GM06990 (cell line): ENCODE measurements at regions not wholly inside any gene's neighbourhood (a gene's known extent, or its start where the extent isn't known, plus 50 kb on each side); places are given as distances from the start of the nearest gene placed in this dataset.

ENCODE experiments used
- DNase-seq: peaks from one replicate; pipeline ENCODE4 v3.0.0-alpha.2; 2011; ENCODE audit not compliant: insufficient read length; ENCODE audit errors: extremely low read depth
- H3K27me3 ChIP-seq: replicated peaks from 2 replicates; pipeline ENCODE4 v1.6.0; 2011; ENCODE audit warnings: low read length; ENCODE audit not compliant: control insufficient read depth, insufficient read depth
- H3K36me3 ChIP-seq: 2 replicates; pipeline ENCODE4 v1.5.1; 2011; ENCODE audit warnings: low read length; ENCODE audit not compliant: control insufficient read depth, insufficient read depth
- H3K4me3 ChIP-seq: replicated peaks from 2 replicates; pipeline ENCODE4 v1.5.1; 2011; ENCODE audit warnings: low read depth, mild to moderate bottlenecking, control low read depth, low read length
- TF ChIP-seq, protein P1 (sequence below): IDR thresholded peaks from 2 replicates; pipeline ENCODE4 v1.5.1; 2011; ENCODE audit warnings: low read length, control low read depth, mild to moderate bottlenecking, inconsistent platforms; ENCODE audit not compliant: insufficient read depth, poor library complexity, severe bottlenecking

DNA sequence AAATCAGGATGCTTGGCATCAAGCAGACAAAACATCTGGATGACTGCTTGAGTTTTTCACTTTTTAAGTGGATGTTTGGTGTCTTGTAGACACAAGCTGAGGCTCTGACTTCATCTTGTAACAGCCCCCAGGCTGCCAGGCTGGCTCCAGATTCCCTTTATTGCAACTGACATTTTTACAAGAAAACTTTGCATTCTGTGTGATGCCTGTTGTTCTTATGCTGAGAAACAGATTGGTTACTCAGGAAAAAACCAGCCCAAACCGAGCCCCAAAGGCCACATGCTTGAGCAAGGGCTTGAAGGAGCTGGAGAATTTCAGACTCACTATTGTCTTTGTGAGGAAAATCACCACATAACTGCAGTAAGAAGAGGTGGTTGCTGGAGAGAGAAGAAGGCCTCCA, 98.4 kb upstream of the PREP start:
- H3K4me3 ChIP-seq = no peak overlapping the region
- TF ChIP-seq, protein P1, sequence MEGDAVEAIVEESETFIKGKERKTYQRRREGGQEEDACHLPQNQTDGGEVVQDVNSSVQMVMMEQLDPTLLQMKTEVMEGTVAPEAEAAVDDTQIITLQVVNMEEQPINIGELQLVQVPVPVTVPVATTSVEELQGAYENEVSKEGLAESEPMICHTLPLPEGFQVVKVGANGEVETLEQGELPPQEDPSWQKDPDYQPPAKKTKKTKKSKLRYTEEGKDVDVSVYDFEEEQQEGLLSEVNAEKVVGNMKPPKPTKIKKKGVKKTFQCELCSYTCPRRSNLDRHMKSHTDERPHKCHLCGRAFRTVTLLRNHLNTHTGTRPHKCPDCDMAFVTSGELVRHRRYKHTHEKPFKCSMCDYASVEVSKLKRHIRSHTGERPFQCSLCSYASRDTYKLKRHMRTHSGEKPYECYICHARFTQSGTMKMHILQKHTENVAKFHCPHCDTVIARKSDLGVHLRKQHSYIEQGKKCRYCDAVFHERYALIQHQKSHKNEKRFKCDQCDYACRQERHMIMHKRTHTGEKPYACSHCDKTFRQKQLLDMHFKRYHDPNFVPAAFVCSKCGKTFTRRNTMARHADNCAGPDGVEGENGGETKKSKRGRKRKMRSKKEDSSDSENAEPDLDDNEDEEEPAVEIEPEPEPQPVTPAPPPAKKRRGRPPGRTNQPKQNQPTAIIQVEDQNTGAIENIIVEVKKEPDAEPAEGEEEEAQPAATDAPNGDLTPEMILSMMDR = no peak
- no peak for DNase-seq
- no peaks in the 10 kb centered on the region for H3K36me3 ChIP-seq
- no peaks in the 10 kb centered on the region; the same call in none of the 2 replicates for H3K27me3 ChIP-seq

DNA sequence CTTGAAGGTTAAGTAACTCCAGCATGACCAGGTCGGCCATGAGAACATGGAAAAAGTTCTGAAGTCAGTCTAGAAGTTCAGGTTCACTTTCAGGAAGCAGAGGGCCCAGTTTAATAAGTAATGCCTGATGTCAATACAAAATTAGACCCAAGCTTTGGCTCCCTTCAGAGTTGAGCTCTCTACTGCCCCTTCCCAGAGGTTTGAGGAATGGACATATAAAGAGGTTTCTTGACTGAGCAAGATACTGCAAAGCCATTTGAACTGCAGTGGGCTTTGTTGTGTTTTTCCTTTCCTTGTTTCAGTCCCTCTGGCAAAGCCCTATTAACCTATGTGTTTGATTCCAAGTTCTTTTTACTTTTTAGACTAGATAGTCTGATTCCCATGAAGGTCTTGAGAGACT, 97.8 kb upstream of the PREP start:
- TF ChIP-seq, protein P1 = peak; percentile 6
- Histone ChIP-seq H3K4me3 (no peak overlapping the region), H3K36me3 (no peaks in the 10 kb centered on the region), H3K27me3 (no peaks in the 10 kb centered on the region; the same call in none of the 2 replicates)
- no peak for DNase-seq

DNA sequence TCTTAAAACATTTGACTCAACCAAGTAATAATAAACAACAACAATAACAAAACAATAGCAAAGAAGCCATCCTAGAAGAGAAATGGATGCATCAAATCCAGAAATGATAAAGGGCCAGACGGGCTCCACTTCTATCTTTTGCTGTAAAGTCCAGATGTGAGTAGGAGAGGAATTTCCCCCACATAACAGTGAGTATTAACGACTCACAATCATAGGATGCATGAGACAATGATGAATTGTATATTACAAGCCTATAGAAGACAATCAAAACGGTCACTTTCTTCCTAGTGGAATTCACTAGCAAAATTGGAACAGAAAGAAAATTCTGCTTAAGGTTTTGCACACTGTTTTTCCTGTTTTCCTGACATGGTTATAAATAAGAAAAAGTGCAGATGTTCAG, 97.0 kb upstream of the PREP start:
- no peak for DNase-seq
- TF ChIP-seq, protein P1 = no peak
- H3K27me3 ChIP-seq = no peaks in the 10 kb centered on the region; the same call in none of the 2 replicates
- H3K36me3 ChIP-seq = no peaks in the 10 kb centered on the region
- no peak overlapping the region for H3K4me3 ChIP-seq

DNA sequence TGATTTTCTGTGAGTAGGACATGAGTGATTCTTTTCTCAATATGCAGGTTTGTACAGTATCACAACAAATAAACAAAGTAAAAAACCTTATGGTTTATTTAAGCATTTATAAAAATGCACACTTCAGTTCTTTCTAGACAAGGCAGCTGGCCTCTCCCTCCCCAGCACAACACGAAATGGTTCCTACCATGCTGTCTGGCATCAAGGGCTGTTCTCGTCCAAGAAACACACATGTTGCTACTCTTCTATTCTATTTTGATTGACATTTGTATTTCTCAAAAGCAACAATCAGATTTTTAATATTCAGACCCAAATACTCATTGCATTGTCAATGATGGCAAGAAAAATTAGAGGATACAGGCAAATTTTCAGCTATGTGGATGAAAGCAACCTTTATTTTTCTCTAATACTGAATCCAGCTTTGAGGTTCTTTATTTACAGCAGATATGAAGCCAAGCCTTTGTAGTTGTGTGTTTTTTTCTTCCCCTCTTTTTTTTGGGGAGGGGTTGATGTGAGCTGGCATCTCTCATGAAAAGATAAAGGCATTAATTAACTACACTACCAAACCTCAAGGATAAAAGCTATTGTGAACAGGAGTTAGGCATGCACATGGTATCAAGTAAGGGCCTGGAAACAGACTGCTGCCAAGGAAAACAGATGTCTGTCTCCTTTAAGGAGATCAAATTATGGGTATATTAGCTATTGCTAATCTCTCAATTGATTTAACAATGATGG, 96.4 kb upstream of the PREP start:
- H3K36me3 ChIP-seq = no peaks in the 10 kb centered on the region
- H3K4me3 ChIP-seq = no peak overlapping the region
- no peak for DNase-seq
- TF ChIP-seq, protein P1 = no peak
- H3K27me3 ChIP-seq = no peaks in the 10 kb centered on the region

DNA sequence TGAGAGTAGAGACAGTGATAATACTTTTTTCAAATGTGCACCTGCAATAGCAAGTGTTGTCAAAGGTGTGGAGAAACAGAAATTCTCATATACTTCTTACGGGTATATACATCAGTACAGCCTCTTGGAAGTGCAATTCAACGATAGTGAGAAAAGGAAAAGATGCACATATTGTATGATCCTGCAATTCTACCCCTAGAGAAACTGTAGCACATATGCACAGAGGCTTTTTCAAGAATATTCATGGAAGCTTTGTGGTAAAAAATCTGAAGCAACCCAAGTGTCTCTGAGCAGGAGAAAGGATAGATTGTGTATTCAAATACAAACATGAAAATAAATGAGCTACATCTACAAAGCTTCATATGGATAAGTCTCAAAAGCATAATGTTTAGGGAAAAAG, 94.7 kb upstream of the PREP start:
- Histone ChIP-seq H3K36me3 (no peaks in the 10 kb centered on the region), H3K27me3 (no peaks in the 10 kb centered on the region), H3K4me3 (no peak overlapping the region)
- TF ChIP-seq, protein P1 = no peak
- no peak for DNase-seq
